Retinal pigment epithelial cell (primary cell): ENCODE measurements at regions not wholly inside any gene's neighbourhood (a gene's known extent, or its start where the extent isn't known, plus 50 kb on each side); places are given as distances from the start of the nearest gene placed in this dataset.

Experiments
- DNase-seq: peaks from one replicate; pipeline ENCODE4 v3.0.0-alpha.2; 2010; ENCODE audit warnings: low read depth
- H3K4me3 ChIP-seq: 2 replicates; pipeline ENCODE4 v1.5.1; 2011; ENCODE audit warnings: mild to moderate bottlenecking, low read length, control low read depth, moderate library complexity
- TF ChIP-seq, protein P1 (sequence below): conservative IDR thresholded peaks from 2 replicates; pipeline ENCODE4 v1.5.1; 2011; ENCODE audit warnings: low read depth, low read length, control low read depth, inconsistent platforms

DNA sequence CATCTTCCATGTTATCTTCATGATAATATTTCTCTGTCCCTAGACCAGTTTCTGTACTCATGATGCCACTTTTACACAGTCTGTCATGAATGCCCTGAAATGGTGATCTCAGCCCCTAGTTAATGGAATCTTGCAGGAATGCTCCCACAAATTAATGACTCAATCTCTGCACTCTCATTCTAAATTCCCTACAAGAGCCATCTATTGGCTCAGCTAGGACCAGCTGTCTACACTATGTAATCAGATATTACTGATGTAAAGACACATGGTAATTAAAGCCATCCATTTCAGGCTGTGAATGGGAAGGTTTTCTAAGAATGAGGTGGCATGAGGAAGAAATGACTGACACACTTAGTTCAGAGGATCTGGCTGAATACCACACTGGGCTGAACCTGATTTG, 199.1 kb upstream of the KCND3 start:
- no peak for DNase-seq
- TF ChIP-seq, protein P1, sequence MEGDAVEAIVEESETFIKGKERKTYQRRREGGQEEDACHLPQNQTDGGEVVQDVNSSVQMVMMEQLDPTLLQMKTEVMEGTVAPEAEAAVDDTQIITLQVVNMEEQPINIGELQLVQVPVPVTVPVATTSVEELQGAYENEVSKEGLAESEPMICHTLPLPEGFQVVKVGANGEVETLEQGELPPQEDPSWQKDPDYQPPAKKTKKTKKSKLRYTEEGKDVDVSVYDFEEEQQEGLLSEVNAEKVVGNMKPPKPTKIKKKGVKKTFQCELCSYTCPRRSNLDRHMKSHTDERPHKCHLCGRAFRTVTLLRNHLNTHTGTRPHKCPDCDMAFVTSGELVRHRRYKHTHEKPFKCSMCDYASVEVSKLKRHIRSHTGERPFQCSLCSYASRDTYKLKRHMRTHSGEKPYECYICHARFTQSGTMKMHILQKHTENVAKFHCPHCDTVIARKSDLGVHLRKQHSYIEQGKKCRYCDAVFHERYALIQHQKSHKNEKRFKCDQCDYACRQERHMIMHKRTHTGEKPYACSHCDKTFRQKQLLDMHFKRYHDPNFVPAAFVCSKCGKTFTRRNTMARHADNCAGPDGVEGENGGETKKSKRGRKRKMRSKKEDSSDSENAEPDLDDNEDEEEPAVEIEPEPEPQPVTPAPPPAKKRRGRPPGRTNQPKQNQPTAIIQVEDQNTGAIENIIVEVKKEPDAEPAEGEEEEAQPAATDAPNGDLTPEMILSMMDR = no peak
- no peak overlapping the region for H3K4me3 ChIP-seq

DNA sequence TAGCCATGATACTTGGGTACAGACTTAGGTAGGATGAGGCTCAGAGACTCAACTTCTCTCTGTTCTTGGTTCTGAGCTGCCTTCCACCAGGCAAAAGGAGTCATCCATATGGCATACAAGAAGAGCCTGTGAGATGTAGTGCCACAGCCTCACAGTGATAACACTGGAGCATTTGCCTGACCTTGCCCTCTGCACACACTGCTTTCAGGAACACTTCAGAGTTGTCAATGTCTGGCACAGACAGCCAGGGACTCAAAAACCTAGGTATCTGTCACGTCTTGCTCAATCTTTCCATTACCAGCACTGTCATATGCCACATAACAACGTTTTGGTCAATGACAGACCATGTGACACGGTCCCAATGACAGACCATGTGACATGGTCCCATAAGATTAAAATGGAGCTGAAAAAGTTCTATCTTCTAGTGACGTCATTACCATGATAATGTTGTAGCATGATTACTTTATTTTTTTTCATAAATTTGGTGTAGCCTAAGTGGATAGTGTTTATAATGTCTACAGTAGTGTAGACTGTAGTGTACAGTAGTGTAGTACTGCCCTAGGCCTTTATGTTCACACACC, 199.9 kb upstream of the CTTNBP2NL start:
- H3K4me3 ChIP-seq = no peak overlapping the region
- DNase-seq = no peak
- TF ChIP-seq, protein P1 = no peak

DNA sequence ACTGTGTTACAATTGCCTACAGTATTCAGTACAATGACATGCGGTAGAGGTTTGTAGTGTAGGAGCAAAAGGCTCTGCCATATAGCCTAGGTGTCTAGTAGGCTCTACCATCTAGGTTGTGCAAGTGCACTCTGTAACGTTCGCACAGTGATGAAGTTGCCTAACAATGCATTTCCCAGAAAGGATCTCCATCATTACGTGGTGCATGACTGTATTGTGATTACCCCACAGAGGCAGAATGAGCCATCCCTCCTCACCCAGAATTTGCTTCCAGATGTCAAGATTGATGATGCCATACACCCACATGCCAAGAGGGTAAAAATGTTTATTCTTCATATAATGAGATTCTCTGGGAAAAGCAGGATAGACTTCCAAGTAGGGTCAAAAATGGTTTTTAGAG, 199.3 kb upstream of the CTTNBP2NL start:
- TF ChIP-seq, protein P1 = no peak
- no peak for DNase-seq
- no peak overlapping the region for H3K4me3 ChIP-seq

DNA sequence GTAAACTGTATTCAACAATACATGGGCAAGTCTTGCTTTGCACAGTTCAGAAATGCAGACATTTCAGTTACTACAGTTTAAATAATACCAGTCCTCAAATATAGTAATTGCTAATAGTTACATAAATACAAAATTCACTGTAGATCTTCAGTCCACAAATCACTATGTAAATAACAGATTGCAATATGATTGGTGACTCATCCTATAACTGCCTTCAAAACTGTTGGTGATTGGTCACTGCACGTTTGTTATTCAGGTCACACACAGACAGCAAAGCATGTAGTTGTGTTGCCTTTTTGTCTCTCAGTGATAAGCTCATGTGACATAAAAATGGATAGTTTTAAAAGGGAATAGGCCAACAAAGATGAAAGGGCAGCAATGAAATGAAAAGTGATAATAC, 186.5 kb upstream of the CTTNBP2NL start:
- TF ChIP-seq, protein P1 = no peak
- no peak for DNase-seq
- H3K4me3 ChIP-seq = no peak overlapping the region

DNA sequence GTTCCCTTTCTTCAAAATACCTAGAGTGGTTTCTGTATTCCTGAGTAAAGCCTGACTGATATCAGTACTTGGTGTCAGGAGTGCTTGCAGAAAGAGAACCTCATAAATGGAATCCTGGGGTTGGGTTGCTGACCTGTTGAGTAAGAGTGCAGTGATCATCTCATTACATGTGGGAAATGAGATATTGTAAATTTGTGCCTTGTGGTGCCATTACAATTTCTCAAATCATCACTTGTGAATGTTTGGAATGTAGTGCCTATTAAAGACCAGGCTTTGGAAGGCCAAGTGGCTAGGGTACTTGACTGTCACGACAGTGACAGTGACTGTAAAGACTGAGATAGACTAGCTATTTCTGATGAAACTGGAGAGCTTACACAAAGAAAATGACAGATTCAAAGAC, 176.7 kb upstream of the CTTNBP2NL start:
- DNase-seq = no peak
- TF ChIP-seq, protein P1 = no peak
- no peak overlapping the region for H3K4me3 ChIP-seq

DNA sequence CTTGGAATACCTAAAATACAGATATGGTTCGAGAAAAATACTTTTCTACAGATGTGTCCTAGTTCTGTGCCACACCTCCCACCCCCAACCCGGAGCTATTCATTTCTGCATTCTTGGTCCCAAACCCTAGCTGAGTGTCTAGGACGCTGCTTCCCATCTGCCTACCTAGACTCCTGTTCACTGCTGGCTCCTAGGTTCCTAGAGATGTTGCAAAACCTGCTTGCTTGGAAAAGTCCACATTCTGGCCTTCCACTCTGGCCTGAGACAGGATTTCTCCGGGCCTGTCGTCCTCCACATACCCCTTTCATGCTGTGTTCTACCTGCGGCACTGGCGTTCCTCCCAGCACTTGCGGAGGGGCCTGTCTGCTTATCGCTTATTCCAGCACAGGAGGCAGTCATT, 165.8 kb upstream of the CTTNBP2NL start:
- TF ChIP-seq, protein P1 = no peak
- no peak for DNase-seq
- no peak overlapping the region for H3K4me3 ChIP-seq

DNA sequence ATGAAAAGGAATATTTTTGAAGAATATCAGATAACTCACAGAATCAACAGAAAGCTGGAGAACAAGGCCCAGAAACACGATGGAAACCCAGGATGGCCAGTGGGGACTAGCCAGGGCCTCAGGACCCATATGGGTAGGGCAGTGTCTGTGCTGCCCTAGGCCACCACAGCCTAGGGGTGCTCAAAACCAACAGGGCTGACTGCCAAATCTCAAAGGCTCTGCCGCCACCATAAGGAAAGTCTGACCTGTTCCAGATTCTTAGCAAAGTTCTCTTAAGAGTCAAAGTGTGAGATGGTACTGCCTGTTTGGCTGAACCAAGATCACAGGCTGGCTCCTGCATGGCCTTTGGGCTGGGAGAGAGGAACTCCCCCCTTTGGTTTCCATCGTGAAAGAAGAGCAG, 164.7 kb upstream of the CTTNBP2NL start:
- TF ChIP-seq, protein P1 = no peak
- no peak overlapping the region for H3K4me3 ChIP-seq
- DNase-seq = no peak
